ENCODE measurements at regions not wholly inside any gene's neighbourhood (a gene's known extent, or its start where the extent isn't known, plus 50 kb on each side); places are given as distances from the start of the nearest gene placed in this dataset.

DNA sequence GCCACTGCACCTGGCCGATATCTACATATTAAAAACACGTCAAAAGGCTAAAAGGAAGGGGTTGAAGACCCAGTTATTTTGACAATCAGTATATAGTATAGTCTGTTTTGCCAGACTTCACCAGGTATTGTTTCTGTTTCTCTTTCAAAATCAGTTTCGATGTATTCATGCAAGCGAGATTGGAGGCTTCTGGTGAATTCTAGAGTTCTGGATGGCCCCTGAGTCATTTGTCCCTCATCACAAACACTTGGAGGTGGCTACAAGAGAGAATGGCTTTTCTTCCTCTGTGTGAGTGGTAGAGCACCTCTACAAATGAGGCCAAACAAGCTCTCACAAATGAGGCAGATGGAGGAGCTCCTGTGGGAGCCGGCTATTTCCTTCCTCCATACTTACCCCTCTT is 68.6 kb upstream of the ADGRG2 start:
- DNase-seq (ENCODE audit: low read depth, low spot score) (no peak), ATAC-seq (no peak)
- Histone ChIP-seq H3K36me3 (ENCODE audit: control insufficient read depth, insufficient read depth, low read length) (no peaks in the 10 kb centered on the region), H3K27me3 (ENCODE audit: control insufficient read depth, insufficient read depth, low read length) (no peaks in the 10 kb centered on the region), H3K4me1 (ENCODE audit: control insufficient read depth, insufficient read depth, low read length) (no peaks in the 10 kb centered on the region), H3K27ac (ENCODE audit: low read length) (no peak overlapping the region), H3K4me3 (ENCODE audit: low read depth in 2 of 2, low read length in 2 of 2) (no peak overlapping the region), H3K9me3 (ENCODE audit: control insufficient read depth, insufficient read depth, low read depth, low read length) (no peaks in the 10 kb centered on the region)
- intact Hi-C loops (cut with micrococcal nuclease; ENCODE audit: unreplicated experiment), result no loop called here
- TF ChIP-seq, protein P1, sequence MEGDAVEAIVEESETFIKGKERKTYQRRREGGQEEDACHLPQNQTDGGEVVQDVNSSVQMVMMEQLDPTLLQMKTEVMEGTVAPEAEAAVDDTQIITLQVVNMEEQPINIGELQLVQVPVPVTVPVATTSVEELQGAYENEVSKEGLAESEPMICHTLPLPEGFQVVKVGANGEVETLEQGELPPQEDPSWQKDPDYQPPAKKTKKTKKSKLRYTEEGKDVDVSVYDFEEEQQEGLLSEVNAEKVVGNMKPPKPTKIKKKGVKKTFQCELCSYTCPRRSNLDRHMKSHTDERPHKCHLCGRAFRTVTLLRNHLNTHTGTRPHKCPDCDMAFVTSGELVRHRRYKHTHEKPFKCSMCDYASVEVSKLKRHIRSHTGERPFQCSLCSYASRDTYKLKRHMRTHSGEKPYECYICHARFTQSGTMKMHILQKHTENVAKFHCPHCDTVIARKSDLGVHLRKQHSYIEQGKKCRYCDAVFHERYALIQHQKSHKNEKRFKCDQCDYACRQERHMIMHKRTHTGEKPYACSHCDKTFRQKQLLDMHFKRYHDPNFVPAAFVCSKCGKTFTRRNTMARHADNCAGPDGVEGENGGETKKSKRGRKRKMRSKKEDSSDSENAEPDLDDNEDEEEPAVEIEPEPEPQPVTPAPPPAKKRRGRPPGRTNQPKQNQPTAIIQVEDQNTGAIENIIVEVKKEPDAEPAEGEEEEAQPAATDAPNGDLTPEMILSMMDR (IDR thresholded peaks at IDR 0.05), result no peak
- TF ChIP-seq SIN3A (IDR thresholded peaks at IDR 0.05; ENCODE audit: borderline replicate concordance, insufficient read depth, low read depth, low read length) (no peak), TCF7L2 (IDR thresholded peaks at IDR 0.05; ENCODE audit: low read depth, low read length) (no peak), POLR2AphosphoS5 (IDR thresholded peaks at IDR 0.05; ENCODE audit: low read depth, low read length) (no peak)
- TF ChIP-seq, protein P2, sequence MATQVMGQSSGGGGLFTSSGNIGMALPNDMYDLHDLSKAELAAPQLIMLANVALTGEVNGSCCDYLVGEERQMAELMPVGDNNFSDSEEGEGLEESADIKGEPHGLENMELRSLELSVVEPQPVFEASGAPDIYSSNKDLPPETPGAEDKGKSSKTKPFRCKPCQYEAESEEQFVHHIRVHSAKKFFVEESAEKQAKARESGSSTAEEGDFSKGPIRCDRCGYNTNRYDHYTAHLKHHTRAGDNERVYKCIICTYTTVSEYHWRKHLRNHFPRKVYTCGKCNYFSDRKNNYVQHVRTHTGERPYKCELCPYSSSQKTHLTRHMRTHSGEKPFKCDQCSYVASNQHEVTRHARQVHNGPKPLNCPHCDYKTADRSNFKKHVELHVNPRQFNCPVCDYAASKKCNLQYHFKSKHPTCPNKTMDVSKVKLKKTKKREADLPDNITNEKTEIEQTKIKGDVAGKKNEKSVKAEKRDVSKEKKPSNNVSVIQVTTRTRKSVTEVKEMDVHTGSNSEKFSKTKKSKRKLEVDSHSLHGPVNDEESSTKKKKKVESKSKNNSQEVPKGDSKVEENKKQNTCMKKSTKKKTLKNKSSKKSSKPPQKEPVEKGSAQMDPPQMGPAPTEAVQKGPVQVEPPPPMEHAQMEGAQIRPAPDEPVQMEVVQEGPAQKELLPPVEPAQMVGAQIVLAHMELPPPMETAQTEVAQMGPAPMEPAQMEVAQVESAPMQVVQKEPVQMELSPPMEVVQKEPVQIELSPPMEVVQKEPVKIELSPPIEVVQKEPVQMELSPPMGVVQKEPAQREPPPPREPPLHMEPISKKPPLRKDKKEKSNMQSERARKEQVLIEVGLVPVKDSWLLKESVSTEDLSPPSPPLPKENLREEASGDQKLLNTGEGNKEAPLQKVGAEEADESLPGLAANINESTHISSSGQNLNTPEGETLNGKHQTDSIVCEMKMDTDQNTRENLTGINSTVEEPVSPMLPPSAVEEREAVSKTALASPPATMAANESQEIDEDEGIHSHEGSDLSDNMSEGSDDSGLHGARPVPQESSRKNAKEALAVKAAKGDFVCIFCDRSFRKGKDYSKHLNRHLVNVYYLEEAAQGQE (IDR thresholded peaks at IDR 0.05; ENCODE audit: insufficient read depth in 1 of 2, low read depth in 2 of 2, low read length in 1 of 2), result no peak
- ChIA-PET CTCF (no interaction called here), POLR2A (no interaction called here)
- in situ Hi-C loops (cut with HindIII; ENCODE audit: low pct_unique_long_range_greater_than_20kb, low sequenced_read_pairs), result no loop called here
- no TSS peak for BruUV-seq (replicated peaks)

DNA sequence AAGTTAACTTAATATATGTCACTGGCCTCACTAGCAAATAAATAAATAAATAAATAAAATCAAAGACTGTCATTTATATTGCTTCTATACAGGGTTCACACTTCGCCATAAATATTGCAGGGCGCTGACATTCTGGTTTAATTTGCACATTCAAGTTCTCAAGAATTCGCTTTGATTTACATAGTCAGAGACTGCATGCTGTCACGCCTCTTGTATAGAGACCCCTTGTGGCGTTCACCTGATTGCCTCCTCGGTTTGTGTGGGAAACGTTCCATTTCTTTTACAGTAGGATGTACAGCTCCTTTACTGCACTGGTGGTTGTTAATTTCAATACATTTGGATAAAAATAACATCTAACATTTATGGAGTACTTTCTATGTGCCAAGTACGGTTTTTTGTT is 71.3 kb upstream of the ADGRG2 start:
- ChIA-PET CTCF (no interaction called here), POLR2A (no interaction called here)
- in situ Hi-C loops (cut with HindIII; ENCODE audit: low pct_unique_long_range_greater_than_20kb, low sequenced_read_pairs), result no loop called here
- TF ChIP-seq POLR2AphosphoS5 (IDR thresholded peaks at IDR 0.05; ENCODE audit: low read depth, low read length) (no peak), TCF7L2 (IDR thresholded peaks at IDR 0.05; ENCODE audit: low read depth, low read length) (no peak), SIN3A (IDR thresholded peaks at IDR 0.05; ENCODE audit: borderline replicate concordance, insufficient read depth, low read depth, low read length) (no peak)
- TF ChIP-seq, protein P2 (IDR thresholded peaks at IDR 0.05; ENCODE audit: insufficient read depth in 1 of 2, low read depth in 2 of 2, low read length in 1 of 2), result no peak
- TF ChIP-seq, protein P1 (IDR thresholded peaks at IDR 0.05), result no peak
- H3K27ac ChIP-seq (ENCODE audit: low read length), result no peak overlapping the region
- H3K9me3 ChIP-seq (ENCODE audit: control insufficient read depth, insufficient read depth, low read depth, low read length), result no peaks in the 10 kb centered on the region
- intact Hi-C loops (cut with micrococcal nuclease; ENCODE audit: unreplicated experiment), result no loop called here
- DNase-seq (ENCODE audit: low read depth, low spot score) (no peak), ATAC-seq (no peak)
- H3K4me1 ChIP-seq (ENCODE audit: control insufficient read depth, insufficient read depth, low read length), result no peaks in the 10 kb centered on the region
- H3K27me3 ChIP-seq (ENCODE audit: control insufficient read depth, insufficient read depth, low read length), result no peaks in the 10 kb centered on the region
- H3K36me3 ChIP-seq (ENCODE audit: control insufficient read depth, insufficient read depth, low read length), result no peaks in the 10 kb centered on the region
- H3K4me3 ChIP-seq (ENCODE audit: low read depth in 2 of 2, low read length in 2 of 2), result no peak overlapping the region
- no TSS peak for BruUV-seq (replicated peaks)

All from Panc1 (cell line).